Activated CD8-positive, alpha-beta memory T cell treated with anti-CD3 and anti-CD28 coated beads, Interleukin-2, amount 50 U/mL, for 48 hours (primary cell): ENCODE measurements at regions not wholly inside any gene's neighbourhood (a gene's known extent, or its start where the extent isn't known, plus 50 kb on each side); places are given as distances from the start of the nearest gene placed in this dataset.

Experiments used
- DNase-seq: peaks from one replicate; pipeline ENCODE4 v3.0.0-alpha.2; 2020

- DNase-seq, result no peak
Observed at GRCh38 chr13:29654843-29655547, 59.5 kb upstream of the SLC7A1 start.

DNA sequence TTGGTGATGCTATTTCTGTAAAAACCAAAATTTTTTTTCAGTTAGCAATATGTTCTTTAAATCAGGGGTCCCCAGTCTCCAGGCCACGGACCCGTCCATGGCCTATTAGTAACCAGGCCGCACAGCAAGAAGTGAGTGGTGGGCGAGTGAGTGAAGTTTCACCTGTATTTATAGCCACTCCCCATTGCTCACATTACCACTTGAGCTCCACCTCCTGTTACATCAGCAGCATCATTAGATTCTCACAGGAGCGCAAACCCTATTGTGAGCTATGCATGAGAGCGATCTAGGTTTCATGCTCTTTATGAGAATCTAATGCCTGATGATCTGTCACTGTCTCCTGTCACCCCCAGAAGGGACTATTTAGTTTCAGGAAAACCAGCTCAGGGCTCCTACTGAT lies 58.9 kb upstream of the SLC7A1 start:
- no peak for DNase-seq

DNA sequence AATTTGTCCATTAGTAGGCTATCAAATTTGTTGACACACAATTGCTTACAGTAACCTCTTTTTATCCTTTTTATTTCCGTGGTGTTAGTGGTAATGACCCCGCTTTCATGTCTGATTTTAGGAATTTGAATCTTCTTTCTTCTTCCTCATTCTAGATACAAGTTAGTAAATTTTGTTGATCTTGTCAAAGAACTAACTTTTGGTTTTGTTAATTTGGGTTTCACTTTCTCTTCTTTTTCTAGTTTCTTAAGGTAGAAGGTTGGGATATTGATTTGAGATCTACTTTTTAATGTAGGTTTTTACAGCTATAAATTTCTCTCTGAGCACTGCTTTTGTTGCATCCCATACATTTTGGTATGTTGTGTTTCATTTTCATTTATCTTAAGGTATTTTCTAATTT lies 53.3 kb upstream of the SLC7A1 start:
- no peak for DNase-seq
